Esophagus muscularis mucosa (tissue), 3 donors: ENCODE measurements at regions not wholly inside any gene's neighbourhood (a gene's known extent, or its start where the extent isn't known, plus 50 kb on each side); places are given as distances from the start of the nearest gene placed in this dataset.

ENCODE experiments used
- CTCF ChIP-seq, 3 experiments: fragments of 200-600 bp in 2 of 3; fragments of 450-650 bp in 1 of 3; sonication (generic) in 2 of 3; IDR thresholded peaks; one replicate each; pipeline ENCODE4 v1.5.1; 2017 to 2019; ENCODE audit warnings: antibody characterized with exemption in 3 of 3, mild to moderate bottlenecking in 2 of 3, moderate library complexity in 1 of 3
- POLR2A ChIP-seq: fragments of 450-650 bp; IDR thresholded peaks from one replicate; pipeline ENCODE4 v1.6.1; 2017; ENCODE audit warnings: antibody characterized with exemption, moderate library complexity, mild to moderate bottlenecking, low read depth

GRCh38 chr12:75744607-75745256, 233.3 kb upstream of the KRR1 start:
- TF ChIP-seq POLR2A (no peak), CTCF (IDR thresholded peaks at IDR 0.05) (no peak)
